Loucy (cell line): ENCODE measurements at regions not wholly inside any gene's neighbourhood (a gene's known extent, or its start where the extent isn't known, plus 50 kb on each side); places are given as distances from the start of the nearest gene placed in this dataset.

ENCODE experiments used
- H2AFZ ChIP-seq: fragments of 200-600 bp; sonication (generic); 2 replicates; pipeline ENCODE4 v1.6.0; 2016; ENCODE audit warnings: antibody characterized with exemption, mild to moderate bottlenecking, low read length, moderate library complexity
- H3F3A ChIP-seq: fragments of 200-600 bp; 2 replicates; pipeline ENCODE4 v1.6.0; 2016; ENCODE audit warnings: antibody characterized with exemption, low read depth, mild to moderate bottlenecking
- H3K27me3 ChIP-seq: fragments of 200-600 bp; sonication (generic); 2 replicates; pipeline ENCODE4 v1.6.1; 2014; ENCODE audit warnings: low read length, mild to moderate bottlenecking; ENCODE audit not compliant: insufficient read depth, poor library complexity, severe bottlenecking
- H3K36me3 ChIP-seq: fragments of 200-600 bp; sonication (generic); 2 replicates; pipeline ENCODE4 v1.6.1; 2016; ENCODE audit warnings: low read length; ENCODE audit not compliant: insufficient read depth
- H3K4me1 ChIP-seq: fragments of 200-600 bp; sonication (generic); 2 replicates; pipeline ENCODE4 v1.5.1; 2014; ENCODE audit warnings: low read length, mild to moderate bottlenecking; ENCODE audit not compliant: insufficient read depth, poor library complexity, severe bottlenecking
- H3K4me2 ChIP-seq: fragments of 200-600 bp; sonication (generic); 2 replicates; pipeline ENCODE4 v1.6.0; 2014; ENCODE audit warnings: antibody characterized with exemption, low read length, low read depth, mild to moderate bottlenecking; ENCODE audit not compliant: poor library complexity, severe bottlenecking
- H3K4me3 ChIP-seq: fragments of 200-600 bp; sonication (generic); 2 replicates; pipeline ENCODE4 v1.5.1; 2014; ENCODE audit warnings: low read length, mild to moderate bottlenecking, mixed read lengths; ENCODE audit not compliant: poor library complexity, severe bottlenecking
- H3K79me2 ChIP-seq: fragments of 200-600 bp; sonication (generic); 2 replicates; pipeline ENCODE4 v1.6.1; 2014; ENCODE audit warnings: low read length; ENCODE audit not compliant: insufficient read depth
- H3K9ac ChIP-seq: fragments of 200-600 bp; sonication (generic); 2 replicates; pipeline ENCODE4 v1.6.0; 2014; ENCODE audit warnings: mild to moderate bottlenecking, low read depth, low read length, moderate library complexity; ENCODE audit not compliant: poor library complexity, severe bottlenecking
- H3K9me2 ChIP-seq: fragments of 200-600 bp; sonication (generic); replicated peaks from 2 replicates; pipeline ENCODE4 v1.6.1; 2016; ENCODE audit warnings: low read depth, low read length, mixed read lengths
- H3K9me3 ChIP-seq: fragments of 200-600 bp; sonication (generic); 2 replicates; pipeline ENCODE4 v1.6.1; 2014; ENCODE audit warnings: mild to moderate bottlenecking, antibody characterized with exemption, low read length, low read depth; ENCODE audit not compliant: insufficient read depth
- H4K20me1 ChIP-seq: fragments of 200-600 bp; sonication (generic); 2 replicates; pipeline ENCODE4 v1.6.0; 2014; ENCODE audit warnings: antibody characterized with exemption, low read length, mild to moderate bottlenecking; ENCODE audit not compliant: insufficient read depth, poor library complexity, severe bottlenecking
- EZH2phosphoT487 ChIP-seq: fragments of 200-600 bp; IDR thresholded peaks from 2 replicates; pipeline ENCODE4 v1.6.1; 2018; ENCODE audit warnings: antibody characterized with exemption, mild to moderate bottlenecking, moderate library complexity, borderline replicate concordance
- TF ChIP-seq, protein P1 (sequence below): fragments of 200-600 bp; sonication (generic); conservative IDR thresholded peaks from 2 replicates; pipeline ENCODE4 v1.5.1; 2014; ENCODE audit warnings: mild to moderate bottlenecking, antibody characterized with exemption, low read length

DNA sequence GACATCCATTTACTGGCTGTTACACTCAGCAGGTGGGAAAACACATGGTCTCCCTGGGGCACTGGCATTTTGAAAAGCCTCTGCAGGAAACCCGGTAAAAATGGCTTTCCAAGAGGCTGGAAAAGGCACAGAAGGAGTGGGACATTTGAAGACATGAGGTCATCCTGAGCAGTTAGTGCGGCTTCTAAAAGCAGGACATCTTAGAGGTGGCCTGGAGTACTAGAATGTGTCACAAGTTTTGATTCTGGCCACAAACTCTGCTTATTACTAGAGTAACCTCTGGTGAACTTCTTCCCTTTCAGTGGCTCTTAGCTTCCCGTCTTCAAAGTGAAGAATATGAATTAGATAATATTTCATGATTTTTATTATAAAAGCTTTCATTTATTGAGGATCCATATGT, 423.0 kb upstream of the BRINP1 start:
- Histone ChIP-seq H3F3A (no peaks in the 10 kb centered on the region), H3K36me3 (no peaks in the 10 kb centered on the region), H3K4me3 (no peak overlapping the region), H3K4me2 (no peak overlapping the region), H3K4me1 (no peaks in the 10 kb centered on the region), H3K27me3 (no peaks in the 10 kb centered on the region), H3K9me2 (no peaks in the 10 kb centered on the region), H4K20me1 (no peaks in the 10 kb centered on the region), H3K79me2 (no peaks in the 10 kb centered on the region), H2AFZ (no peak overlapping the region), H3K9me3 (no peaks in the 10 kb centered on the region), H3K9ac (no peak overlapping the region)
- TF ChIP-seq, protein P1, sequence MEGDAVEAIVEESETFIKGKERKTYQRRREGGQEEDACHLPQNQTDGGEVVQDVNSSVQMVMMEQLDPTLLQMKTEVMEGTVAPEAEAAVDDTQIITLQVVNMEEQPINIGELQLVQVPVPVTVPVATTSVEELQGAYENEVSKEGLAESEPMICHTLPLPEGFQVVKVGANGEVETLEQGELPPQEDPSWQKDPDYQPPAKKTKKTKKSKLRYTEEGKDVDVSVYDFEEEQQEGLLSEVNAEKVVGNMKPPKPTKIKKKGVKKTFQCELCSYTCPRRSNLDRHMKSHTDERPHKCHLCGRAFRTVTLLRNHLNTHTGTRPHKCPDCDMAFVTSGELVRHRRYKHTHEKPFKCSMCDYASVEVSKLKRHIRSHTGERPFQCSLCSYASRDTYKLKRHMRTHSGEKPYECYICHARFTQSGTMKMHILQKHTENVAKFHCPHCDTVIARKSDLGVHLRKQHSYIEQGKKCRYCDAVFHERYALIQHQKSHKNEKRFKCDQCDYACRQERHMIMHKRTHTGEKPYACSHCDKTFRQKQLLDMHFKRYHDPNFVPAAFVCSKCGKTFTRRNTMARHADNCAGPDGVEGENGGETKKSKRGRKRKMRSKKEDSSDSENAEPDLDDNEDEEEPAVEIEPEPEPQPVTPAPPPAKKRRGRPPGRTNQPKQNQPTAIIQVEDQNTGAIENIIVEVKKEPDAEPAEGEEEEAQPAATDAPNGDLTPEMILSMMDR: no peak
- no peak for TF ChIP-seq EZH2phosphoT487

DNA sequence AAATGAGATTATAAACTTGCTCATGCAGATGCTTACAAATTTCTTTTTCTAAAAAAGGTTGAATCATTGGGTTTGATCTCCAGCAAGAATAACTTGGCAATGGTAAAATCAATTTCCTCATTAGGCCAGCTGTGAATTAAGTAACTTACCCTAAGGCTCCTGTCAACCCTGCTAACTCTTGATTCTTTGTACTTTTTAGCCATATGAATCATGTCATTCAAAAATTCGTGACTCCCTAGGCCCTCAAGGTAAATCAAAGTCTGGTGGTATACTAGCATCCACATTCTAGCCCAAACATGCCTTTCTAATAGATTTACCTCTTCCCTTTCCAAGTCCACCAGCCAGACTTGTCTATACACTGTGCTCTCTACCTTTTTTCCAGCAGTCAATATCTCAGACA, 420.8 kb upstream of the BRINP1 start:
- H3K36me3 ChIP-seq: no peaks in the 10 kb centered on the region
- H3K4me2 ChIP-seq: no peak overlapping the region
- no peak for TF ChIP-seq EZH2phosphoT487
- TF ChIP-seq, protein P1: no peak
- no peaks in the 10 kb centered on the region for H3K4me1 ChIP-seq
- H3K9me3 ChIP-seq: no peaks in the 10 kb centered on the region
- no peak overlapping the region for H3K9ac ChIP-seq
- no peaks in the 10 kb centered on the region for H3K27me3 ChIP-seq
- H3K4me3 ChIP-seq: no peak overlapping the region
- H3F3A ChIP-seq: no peaks in the 10 kb centered on the region
- no peaks in the 10 kb centered on the region for H3K79me2 ChIP-seq
- no peak overlapping the region for H2AFZ ChIP-seq
- H3K9me2 ChIP-seq: no peaks in the 10 kb centered on the region
- no peaks in the 10 kb centered on the region for H4K20me1 ChIP-seq

DNA sequence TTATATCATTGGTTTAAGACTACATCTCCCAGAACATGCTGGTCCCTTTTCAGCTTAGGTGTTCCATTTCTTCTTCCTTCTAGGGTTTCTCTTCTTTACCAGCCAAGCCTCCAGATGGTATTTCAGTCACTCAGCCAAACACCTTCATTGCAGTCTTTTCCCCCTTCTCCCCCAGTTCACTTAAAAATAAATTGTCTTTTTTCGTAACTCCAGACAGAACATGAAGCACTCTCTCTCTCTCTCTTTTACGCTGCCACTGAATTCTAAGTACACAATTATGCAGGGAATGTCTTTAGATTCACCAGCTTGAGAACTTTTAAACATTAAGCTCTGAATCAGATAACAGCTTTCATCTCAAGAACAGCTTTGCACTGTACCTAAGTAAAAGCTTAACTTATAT, 419.7 kb upstream of the BRINP1 start:
- Histone ChIP-seq H3K9ac (no peak overlapping the region), H3K9me2 (no peaks in the 10 kb centered on the region), H3K79me2 (no peaks in the 10 kb centered on the region), H3K36me3 (no peaks in the 10 kb centered on the region), H3K4me3 (no peak overlapping the region), H3K4me1 (no peaks in the 10 kb centered on the region), H4K20me1 (no peaks in the 10 kb centered on the region), H3F3A (no peaks in the 10 kb centered on the region), H2AFZ (no peak overlapping the region), H3K9me3 (no peaks in the 10 kb centered on the region), H3K4me2 (no peak overlapping the region), H3K27me3 (no peaks in the 10 kb centered on the region)
- TF ChIP-seq EZH2phosphoT487: no peak
- TF ChIP-seq, protein P1: no peak
